ENCODE measurements at regions not wholly inside any gene's neighbourhood (a gene's known extent, or its start where the extent isn't known, plus 50 kb on each side); places are given as distances from the start of the nearest gene placed in this dataset.

DNA sequence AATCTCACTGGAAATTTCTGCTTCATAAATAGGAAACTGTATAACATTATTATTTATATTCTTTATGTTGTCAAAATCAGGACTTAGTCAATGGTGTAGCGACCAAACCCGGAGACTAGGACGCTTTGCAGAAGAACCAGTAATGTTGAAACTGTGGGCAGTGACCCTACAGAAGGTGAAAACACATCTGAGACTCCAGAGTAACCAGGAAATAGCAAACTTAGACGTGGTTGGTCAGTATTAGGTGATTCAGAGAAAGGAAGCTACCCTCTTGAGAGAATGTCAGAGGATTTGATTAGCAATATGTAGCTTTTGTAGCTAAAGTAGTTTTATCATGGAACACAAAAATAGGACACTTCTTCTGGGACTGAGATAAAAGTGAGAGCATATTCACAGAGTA, 381.9 kb downstream of the SLC16A7 start:
- no peak for DNase-seq
- Histone ChIP-seq H3K27ac (no peak overlapping the region), H3K27me3 (no peaks in the 10 kb centered on the region), H3K4me3 (no peak overlapping the region), H3K9me3 (no peaks in the 10 kb centered on the region), H3K36me3 (no peaks in the 10 kb centered on the region), H3K4me1 (no peaks in the 10 kb centered on the region)
- no peak for ATAC-seq (ENCODE audit: low FRiP score in 2 of 2)
- TF ChIP-seq, protein P1, sequence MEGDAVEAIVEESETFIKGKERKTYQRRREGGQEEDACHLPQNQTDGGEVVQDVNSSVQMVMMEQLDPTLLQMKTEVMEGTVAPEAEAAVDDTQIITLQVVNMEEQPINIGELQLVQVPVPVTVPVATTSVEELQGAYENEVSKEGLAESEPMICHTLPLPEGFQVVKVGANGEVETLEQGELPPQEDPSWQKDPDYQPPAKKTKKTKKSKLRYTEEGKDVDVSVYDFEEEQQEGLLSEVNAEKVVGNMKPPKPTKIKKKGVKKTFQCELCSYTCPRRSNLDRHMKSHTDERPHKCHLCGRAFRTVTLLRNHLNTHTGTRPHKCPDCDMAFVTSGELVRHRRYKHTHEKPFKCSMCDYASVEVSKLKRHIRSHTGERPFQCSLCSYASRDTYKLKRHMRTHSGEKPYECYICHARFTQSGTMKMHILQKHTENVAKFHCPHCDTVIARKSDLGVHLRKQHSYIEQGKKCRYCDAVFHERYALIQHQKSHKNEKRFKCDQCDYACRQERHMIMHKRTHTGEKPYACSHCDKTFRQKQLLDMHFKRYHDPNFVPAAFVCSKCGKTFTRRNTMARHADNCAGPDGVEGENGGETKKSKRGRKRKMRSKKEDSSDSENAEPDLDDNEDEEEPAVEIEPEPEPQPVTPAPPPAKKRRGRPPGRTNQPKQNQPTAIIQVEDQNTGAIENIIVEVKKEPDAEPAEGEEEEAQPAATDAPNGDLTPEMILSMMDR (IDR thresholded peaks at IDR 0.05), result no peak
- TF ChIP-seq EP300 (IDR thresholded peaks at IDR 0.05) (no peak), POLR2A (IDR thresholded peaks at IDR 0.05) (no peak), POLR2AphosphoS5 (IDR thresholded peaks at IDR 0.05) (no peak)
- WGBS, 2 donors, result 48 to 51% methylated on average over 4 of the region's 4 CpGs

DNA sequence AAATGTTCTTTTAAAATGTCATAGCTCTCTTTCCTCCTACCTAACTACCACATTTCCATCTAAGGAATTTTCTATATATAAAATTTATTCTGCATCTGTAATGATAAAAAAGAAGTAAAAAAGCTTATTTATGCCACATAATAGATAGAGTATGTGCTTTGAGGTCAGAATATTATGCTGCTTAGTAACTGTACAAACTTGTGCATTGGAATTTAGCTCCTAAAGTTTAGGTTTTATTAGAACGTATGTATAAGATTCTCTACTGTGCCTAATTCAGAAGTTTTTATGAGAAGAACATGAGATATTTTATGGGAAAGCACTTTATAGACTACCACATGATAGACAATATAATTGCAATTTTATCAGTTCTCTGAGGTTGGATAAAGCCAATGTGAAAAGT, 384.6 kb downstream of the SLC16A7 start:
- 72 to 85% methylated on average over 1 of the region's 1 CpG for WGBS, 2 donors
- TF ChIP-seq POLR2A (IDR thresholded peaks at IDR 0.05), result no peak
- TF ChIP-seq, protein P1 (IDR thresholded peaks at IDR 0.05), result no peak
- TF ChIP-seq POLR2AphosphoS5 (IDR thresholded peaks at IDR 0.05), result no peak
- TF ChIP-seq EP300 (IDR thresholded peaks at IDR 0.05), result no peak
- Histone ChIP-seq H3K36me3 (no peaks in the 10 kb centered on the region), H3K4me3 (no peak overlapping the region), H3K27me3 (no peaks in the 10 kb centered on the region), H3K4me1 (no peaks in the 10 kb centered on the region), H3K9me3 (no peaks in the 10 kb centered on the region), H3K27ac (no peak overlapping the region)
- no peak for DNase-seq
- ATAC-seq (ENCODE audit: low FRiP score in 2 of 2), result no peak

DNA sequence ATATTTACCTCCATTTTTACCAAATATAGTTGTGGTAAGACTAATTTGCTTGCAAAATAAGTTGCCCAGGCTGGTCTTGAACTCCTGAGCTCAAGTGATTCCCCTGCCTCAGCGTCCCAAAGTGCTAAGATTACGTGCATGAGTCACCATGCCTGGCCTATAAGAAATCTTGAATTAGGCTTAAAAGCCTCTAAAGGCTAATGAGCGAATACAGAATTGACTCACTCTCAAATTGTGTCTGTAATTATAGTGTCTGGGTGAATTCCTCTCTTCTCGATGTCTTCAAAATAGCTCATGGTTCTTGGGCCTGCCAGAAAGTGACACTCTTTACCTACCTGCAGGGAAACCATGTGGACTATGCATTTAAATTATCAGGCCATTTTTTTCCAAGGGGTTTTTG, 403.5 kb downstream of the SLC16A7 start:
- H3K4me1 ChIP-seq, result no peaks in the 10 kb centered on the region
- WGBS, 2 donors, result 84 to 87% methylated on average over 4 of the region's 4 CpGs
- no peak for DNase-seq
- H3K36me3 ChIP-seq, result no peaks in the 10 kb centered on the region
- no peak for TF ChIP-seq POLR2AphosphoS5 (IDR thresholded peaks at IDR 0.05)
- H3K27ac ChIP-seq, result no peak overlapping the region
- no peaks in the 10 kb centered on the region for H3K9me3 ChIP-seq
- H3K4me3 ChIP-seq, result no peak overlapping the region
- no peaks in the 10 kb centered on the region for H3K27me3 ChIP-seq
- ATAC-seq (ENCODE audit: low FRiP score in 2 of 2), result no peak

DNA sequence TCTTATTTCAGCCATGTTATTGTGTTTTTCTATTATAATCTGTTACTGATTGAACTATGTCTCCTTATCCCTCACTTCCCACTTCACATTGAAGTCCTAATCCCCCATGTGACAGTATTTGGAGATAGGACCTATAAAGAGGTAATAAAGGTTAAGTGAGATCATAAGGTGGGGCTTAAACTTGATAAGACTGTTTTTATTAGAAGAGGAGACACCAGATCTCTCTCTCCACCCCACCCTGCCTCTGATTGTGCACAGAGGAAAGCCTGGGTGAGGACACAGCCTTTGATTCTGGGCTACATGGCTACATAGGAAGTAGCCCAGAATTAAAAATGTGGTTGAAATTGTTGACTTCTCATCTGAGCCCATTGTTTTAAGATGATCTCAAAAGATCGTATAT, 414.7 kb downstream of the SLC16A7 start:
- 75 to 91% methylated on average over 1 of the region's 1 CpG for WGBS, 2 donors
- DNase-seq, result no peak
- TF ChIP-seq EP300 (IDR thresholded peaks at IDR 0.05) (no peak), POLR2AphosphoS5 (IDR thresholded peaks at IDR 0.05) (no peak), POLR2A (IDR thresholded peaks at IDR 0.05) (no peak)
- TF ChIP-seq, protein P1 (IDR thresholded peaks at IDR 0.05), result no peak

DNA sequence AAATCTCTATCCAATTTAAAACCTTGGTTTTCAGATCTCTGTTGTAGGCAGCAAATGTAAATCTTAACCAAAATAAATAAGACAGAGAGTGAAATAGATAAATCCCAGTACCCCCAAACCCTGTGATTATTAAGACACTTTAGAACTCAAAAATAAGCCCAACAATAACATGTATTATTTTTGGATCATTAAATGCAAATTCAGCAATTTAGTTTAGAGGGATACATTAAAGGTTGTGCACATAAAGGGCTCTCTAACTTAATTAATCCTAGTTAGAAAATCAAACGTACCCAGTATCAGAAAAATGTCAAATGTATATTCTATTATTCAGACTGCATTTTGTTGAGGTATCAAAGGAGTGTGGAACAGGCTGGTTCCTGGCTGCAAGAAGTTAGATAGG, 416.8 kb downstream of the SLC16A7 start:
- no peaks in the 10 kb centered on the region for H3K9me3 ChIP-seq
- H3K27me3 ChIP-seq, result no peaks in the 10 kb centered on the region
- no peak overlapping the region for H3K4me3 ChIP-seq
- DNase-seq (no peak), ATAC-seq (ENCODE audit: low FRiP score in 2 of 2) (no peak)
- H3K4me1 ChIP-seq, result no peaks in the 10 kb centered on the region
- 48 to 59% methylated on average over 1 of the region's 1 CpG for WGBS, 2 donors
- no peak overlapping the region for H3K27ac ChIP-seq
- TF ChIP-seq POLR2AphosphoS5 (IDR thresholded peaks at IDR 0.05) (no peak), POLR2A (IDR thresholded peaks at IDR 0.05) (no peak), EP300 (IDR thresholded peaks at IDR 0.05) (no peak)
- TF ChIP-seq, protein P1 (IDR thresholded peaks at IDR 0.05), result no peak
- no peaks in the 10 kb centered on the region for H3K36me3 ChIP-seq

More for the DNA sequence above, 414.7 kb downstream of the SLC16A7 start:
- Histone ChIP-seq H3K9me3 (no peaks in the 10 kb centered on the region), H3K27ac (no peak overlapping the region), H3K4me3 (no peak overlapping the region), H3K4me1 (no peaks in the 10 kb centered on the region), H3K27me3 (no peaks in the 10 kb centered on the region), H3K36me3 (no peaks in the 10 kb centered on the region)
- ATAC-seq (ENCODE audit: low FRiP score in 2 of 2), result no peak
